ENCODE measurements at regions not wholly inside any gene's neighbourhood (a gene's known extent, or its start where the extent isn't known, plus 50 kb on each side); places are given as distances from the start of the nearest gene placed in this dataset.

DNA sequence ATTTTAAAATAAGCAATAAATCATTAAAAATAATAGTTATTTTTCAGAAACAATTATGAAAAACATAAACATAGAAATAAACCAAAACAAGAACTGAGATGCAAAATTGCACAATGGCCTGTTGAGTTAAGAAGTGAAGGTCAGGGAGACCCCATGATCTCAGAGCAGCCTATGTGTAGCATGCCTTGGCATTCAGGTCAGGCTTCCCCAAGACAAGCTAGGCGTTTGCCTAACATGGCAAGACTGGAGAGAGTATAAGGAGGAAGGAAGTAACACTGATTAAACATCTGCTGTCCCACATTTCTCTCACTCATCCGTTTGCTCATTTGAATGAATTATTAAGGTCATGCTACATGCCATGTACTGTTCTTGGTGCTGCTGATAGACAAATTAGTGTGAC is 291.8 kb downstream of the TSHZ3 start:
- TF ChIP-seq POLR2A (IDR thresholded peaks at IDR 0.05) (no peak), POLR2AphosphoS5 (IDR thresholded peaks at IDR 0.05) (no peak)
- TF ChIP-seq, protein P1, sequence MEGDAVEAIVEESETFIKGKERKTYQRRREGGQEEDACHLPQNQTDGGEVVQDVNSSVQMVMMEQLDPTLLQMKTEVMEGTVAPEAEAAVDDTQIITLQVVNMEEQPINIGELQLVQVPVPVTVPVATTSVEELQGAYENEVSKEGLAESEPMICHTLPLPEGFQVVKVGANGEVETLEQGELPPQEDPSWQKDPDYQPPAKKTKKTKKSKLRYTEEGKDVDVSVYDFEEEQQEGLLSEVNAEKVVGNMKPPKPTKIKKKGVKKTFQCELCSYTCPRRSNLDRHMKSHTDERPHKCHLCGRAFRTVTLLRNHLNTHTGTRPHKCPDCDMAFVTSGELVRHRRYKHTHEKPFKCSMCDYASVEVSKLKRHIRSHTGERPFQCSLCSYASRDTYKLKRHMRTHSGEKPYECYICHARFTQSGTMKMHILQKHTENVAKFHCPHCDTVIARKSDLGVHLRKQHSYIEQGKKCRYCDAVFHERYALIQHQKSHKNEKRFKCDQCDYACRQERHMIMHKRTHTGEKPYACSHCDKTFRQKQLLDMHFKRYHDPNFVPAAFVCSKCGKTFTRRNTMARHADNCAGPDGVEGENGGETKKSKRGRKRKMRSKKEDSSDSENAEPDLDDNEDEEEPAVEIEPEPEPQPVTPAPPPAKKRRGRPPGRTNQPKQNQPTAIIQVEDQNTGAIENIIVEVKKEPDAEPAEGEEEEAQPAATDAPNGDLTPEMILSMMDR (IDR thresholded peaks at IDR 0.05): no peak
